ENCODE measurements at regions not wholly inside any gene's neighbourhood (a gene's known extent, or its start where the extent isn't known, plus 50 kb on each side); places are given as distances from the start of the nearest gene placed in this dataset.
A peak's percentile ranks its signal among the peaks of the same experiment; 100 is the strongest.
"Not testable (repeated sequence)": the region's sequence is repeated elsewhere in the genome, so short reads cannot be mapped to it uniquely, and the experiment has no call there.

- peak; percentile 30 for DNase-seq
Observed at GRCh38 chr6:80605165-80605989, 498.9 kb downstream of the BCKDHB start.

GRCh38 chr6:80603679-80604078 lies 497.2 kb downstream of the BCKDHB start:
- DNase-seq = no peak

GRCh38 chr6:80594461-80594860 lies 488.0 kb downstream of the BCKDHB start:
- no peak for DNase-seq

- no peak for DNase-seq
Observed at GRCh38 chr6:80592436-80592835, 486.0 kb downstream of the BCKDHB start.

- no peak for DNase-seq
Observed at GRCh38 chr6:80586242-80586641, 479.8 kb downstream of the BCKDHB start.

GRCh38 chr6:80579391-80580023 lies 473.0 kb downstream of the BCKDHB start:
- DNase-seq = no peak

- not testable (repeated sequence) for DNase-seq
Observed at GRCh38 chr6:80573320-80573719, 466.8 kb downstream of the BCKDHB start.

- DNase-seq = no peak
Observed at GRCh38 chr6:80566361-80566760, 459.9 kb downstream of the BCKDHB start.

GRCh38 chr6:80553071-80553740 lies 446.7 kb downstream of the BCKDHB start:
- no peak for DNase-seq

- no peak for DNase-seq
Observed at GRCh38 chr6:80550748-80551147, 444.3 kb downstream of the BCKDHB start.

- no peak for DNase-seq
Observed at GRCh38 chr6:80550281-80550680, 443.8 kb downstream of the BCKDHB start.

GRCh38 chr6:80548532-80548931 lies 442.1 kb downstream of the BCKDHB start:
- DNase-seq = no peak

- DNase-seq = no peak
Observed at GRCh38 chr6:80547827-80548226, 441.4 kb downstream of the BCKDHB start.

GRCh38 chr6:80544976-80545722 lies 438.7 kb downstream of the BCKDHB start:
- DNase-seq = no peak

GRCh38 chr6:80544555-80544954 lies 438.1 kb downstream of the BCKDHB start:
- DNase-seq = no peak

- no peak for DNase-seq
Observed at GRCh38 chr6:80543598-80544222, 437.2 kb downstream of the BCKDHB start.

- DNase-seq = no peak
Observed at GRCh38 chr6:80543151-80543550, 436.7 kb downstream of the BCKDHB start.

- no peak for DNase-seq
Observed at GRCh38 chr6:80541886-80542285, 435.4 kb downstream of the BCKDHB start.

GRCh38 chr6:80541181-80541580 lies 434.7 kb downstream of the BCKDHB start:
- DNase-seq = no peak

GRCh38 chr6:80540700-80541099 lies 434.2 kb downstream of the BCKDHB start:
- DNase-seq = no peak

- DNase-seq = no peak
Observed at GRCh38 chr6:80537118-80537972, 430.9 kb downstream of the BCKDHB start.

Measured in CD4-positive, alpha-beta T cell treated with Interleukin-17A for 1 hour (primary cell).